HCT116 (cell line): ENCODE measurements at regions not wholly inside any gene's neighbourhood (a gene's known extent, or its start where the extent isn't known, plus 50 kb on each side); places are given as distances from the start of the nearest gene placed in this dataset.

Experiments used
- ATAC-seq: fragments of 200-7000 bp; cut with Tn5 transposase; 2 replicates; pipeline ENCODE4 v1.9.1; 2020; ENCODE audit warnings: mild to moderate bottlenecking, moderate library complexity
- BruUV-seq: library from RNA; stranded (reverse); fragments of 400-500 nt; replicated peaks from 2 replicates; lab custom pipeline; 2021; lab: Mats Ljungman, UMichigan
- CTCF ChIA-PET: fragments of 300-600 bp; sonication (Branson Sonifier 250); formaldehyde crosslinking; loops from one replicate; lab custom pipeline; 2021; ENCODE audit warnings: antibody characterized with exemption; lab: Charles Lee
- POLR2A ChIA-PET: fragments of 300-600, 350-600 bp; sonication (Branson Sonifier 250); formaldehyde crosslinking; loops from one replicate; lab custom pipeline; 2021; ENCODE audit warnings: antibody characterized with exemption; lab: Charles Lee
- RAD21 ChIA-PET, 2 experiments: fragments of 300-600 bp; sonication (Branson Sonifier 250); formaldehyde crosslinking; loops; one replicate each; lab custom pipeline; 2023; ENCODE audit warnings: low total read pairs in 2 of 2; ENCODE audit not compliant: uncharacterized antibody in 2 of 2, unreplicated experiment in 2 of 2, low non-redundant PET in 1 of 2; lab: Charles Lee
- DNase-seq: peaks from one replicate; pipeline ENCODE4 v3.0.0-alpha.2; 2010; ENCODE audit warnings: low read depth, low spot score
- H2AFZ ChIP-seq: fragments of 200-600 bp; shearing (Covaris generic), sonication (generic); 2 replicates; pipeline ENCODE4 v1.6.1; 2017; ENCODE audit warnings: low read depth, mixed run types, mixed read lengths, antibody characterized with exemption, low read length; ENCODE audit not compliant: poor library complexity, severe bottlenecking
- H3K27ac ChIP-seq: 2 replicates; pipeline ENCODE4 v1.5.1; 2012; ENCODE audit warnings: low read depth, low read length
- H3K27me3 ChIP-seq: fragments of 200-600 bp; sonication (generic); 2 replicates; pipeline ENCODE4 v1.6.1; 2016; ENCODE audit warnings: mixed run types, low read length, mixed read lengths; ENCODE audit not compliant: insufficient read depth
- H3K36me3 ChIP-seq, 2 experiments: fragments of 200-500 bp in 1 of 2; fragments of 200-600 bp in 1 of 2; sonication (Bioruptor generic) in 1 of 2; sonication (generic) in 1 of 2; 2 replicates each; pipeline versions ENCODE4 v1.5.1 to v1.6.1; 2014 to 2016; ENCODE audit warnings: low read length in 2 of 2, inconsistent platforms in 1 of 2, mixed read lengths in 1 of 2, mixed run types in 1 of 2; ENCODE audit not compliant: insufficient read depth in 2 of 2, control insufficient read depth in 1 of 2
- H3K4me1 ChIP-seq, 2 experiments: fragments of 200-600 bp in 1 of 2; sonication (generic) in 1 of 2; 2 replicates each; pipeline versions ENCODE4 v1.5.1 to v1.6.1; 2012 to 2017; ENCODE audit warnings: low read length in 2 of 2, inconsistent platforms in 1 of 2, mild to moderate bottlenecking in 1 of 2, mixed read lengths in 1 of 2, mixed run types in 1 of 2, moderate library complexity in 1 of 2; ENCODE audit not compliant: insufficient read depth in 2 of 2, control insufficient read depth in 1 of 2
- H3K4me2 ChIP-seq: fragments of 200-600 bp; sonication (generic); 2 replicates; pipeline ENCODE4 v1.6.1; 2017; ENCODE audit warnings: mixed run types, low read length, mixed read lengths
- H3K4me3 ChIP-seq, 2 experiments: fragments of 200-600 bp in 1 of 2; sonication (generic) in 1 of 2; replicated peaks in 1 of 2; 2 replicates each; pipeline ENCODE4 v1.5.1; 2011 to 2016; ENCODE audit warnings: low read length in 2 of 2, control low read depth in 1 of 2, low read depth in 1 of 2, mild to moderate bottlenecking in 1 of 2, mixed read lengths in 1 of 2, mixed run types in 1 of 2
- H3K79me2 ChIP-seq: fragments of 200-600 bp; sonication (generic); 2 replicates; pipeline ENCODE4 v1.6.1; 2017; ENCODE audit warnings: mild to moderate bottlenecking, mixed run types, low read length, moderate library complexity, mixed read lengths; ENCODE audit not compliant: insufficient read depth
- H3K9ac ChIP-seq: fragments of 200-600 bp; sonication (generic); 2 replicates; pipeline ENCODE4 v1.6.1; 2016; ENCODE audit warnings: low read length, mixed read lengths
- H3K9me2 ChIP-seq: fragments of 200-600 bp; sonication (generic), shearing (Covaris generic); 2 replicates; pipeline ENCODE4 v1.6.1; 2017; ENCODE audit warnings: mixed run types, mild to moderate bottlenecking, moderate library complexity; ENCODE audit not compliant: insufficient read depth
- H3K9me3 ChIP-seq, 2 experiments: fragments of 200-500 bp in 1 of 2; fragments of 200-600 bp in 1 of 2; sonication (Bioruptor generic) in 1 of 2; sonication (generic) in 1 of 2; 2 replicates each; pipeline ENCODE4 v1.6.1; 2014 to 2017; ENCODE audit warnings: low read length in 2 of 2, mixed read lengths in 2 of 2, inconsistent platforms in 1 of 2, low read depth in 1 of 2, mild to moderate bottlenecking in 1 of 2, mixed run types in 1 of 2, moderate library complexity in 1 of 2; ENCODE audit not compliant: control insufficient read depth in 1 of 2, insufficient read depth in 1 of 2
- H4K20me1 ChIP-seq: fragments of 200-600 bp; sonication (generic), shearing (Covaris generic); 2 replicates; pipeline ENCODE4 v1.6.1; 2017; ENCODE audit warnings: mixed run types, mild to moderate bottlenecking, moderate library complexity; ENCODE audit not compliant: insufficient read depth
- ATF3 ChIP-seq: IDR thresholded peaks from 2 replicates; pipeline ENCODE4 v1.6.1; 2012
- RAD21 ChIP-seq: IDR thresholded peaks from 2 replicates; pipeline ENCODE4 v1.6.1; 2012; ENCODE audit warnings: low read depth, mild to moderate bottlenecking
- REST ChIP-seq: IDR thresholded peaks from 2 replicates; pipeline ENCODE4 v1.6.1; 2012; ENCODE audit warnings: low read depth
- TCF7L2 ChIP-seq: IDR thresholded peaks from 2 replicates; pipeline ENCODE4 v1.7.0; 2011; ENCODE audit warnings: borderline replicate concordance, inconsistent platforms; ENCODE audit not compliant: insufficient read depth, insufficient read length; ENCODE audit errors: extremely low read depth
- YY1 ChIP-seq: IDR thresholded peaks from 2 replicates; pipeline ENCODE4 v1.6.1; 2011; ENCODE audit warnings: low read length, low read depth, moderate library complexity, mild to moderate bottlenecking; ENCODE audit not compliant: insufficient replicate concordance; ENCODE audit errors: extremely low read depth
- ZBTB33 ChIP-seq: IDR thresholded peaks from 2 replicates; pipeline ENCODE4 v1.6.1; 2011; ENCODE audit warnings: mild to moderate bottlenecking, low read length, moderate library complexity; ENCODE audit not compliant: insufficient replicate concordance; ENCODE audit errors: extremely low read depth
- intact Hi-C: fragments of 100-400 bp; cut with micrococcal nuclease; formaldehyde crosslinking; loops from 2 replicates; pipeline ENCODE4 v1.10.0; 2022

- Histone ChIP-seq H3K4me3 (no peak overlapping the region), H3K27me3 (no peaks in the 10 kb centered on the region), H3K79me2 (no peaks in the 10 kb centered on the region), H3K4me1 (no peaks in the 10 kb centered on the region), H3K36me3 (no peaks in the 10 kb centered on the region), H2AFZ (no peak overlapping the region), H3K27ac (no peak overlapping the region), H3K9ac (no peak overlapping the region)
- BruUV-seq: no TSS peak
- ChIA-PET CTCF (no interaction called here), POLR2A (no interaction called here)
- no peak for ATAC-seq
- TF ChIP-seq TCF7L2: no peak
- TF ChIP-seq YY1: no peak
- TF ChIP-seq ZBTB33: no peak
- TF ChIP-seq RAD21: no peak
- TF ChIP-seq ATF3: no peak
- no peak for TF ChIP-seq REST
- TF ChIP-seq, all 23 proteins: peak for 0
- peaks cover 3 to 29% of the 10 kb centered on the region in 2 experiments; a peak in 2 of 4 replicates for H3K9me3 ChIP-seq
- H3K4me2 ChIP-seq: no peak overlapping the region
- H4K20me1 ChIP-seq: no peaks in the 10 kb centered on the region
- no peak for DNase-seq
- RAD21 ChIA-PET: no interaction called here
- no peaks in the 10 kb centered on the region for H3K9me2 ChIP-seq
- intact Hi-C loops: no loop called here
Observed at GRCh38 chr7:68269405-68269804, 1272.8 kb downstream of the TYW1 start.
